Activated CD4-positive, alpha-beta T cell treated with anti-CD3 and anti-CD28 coated beads, Interleukin-2, amount 50 U/mL, for 48 hours (primary cell): ENCODE measurements at regions not wholly inside any gene's neighbourhood (a gene's known extent, or its start where the extent isn't known, plus 50 kb on each side); places are given as distances from the start of the nearest gene placed in this dataset.

Source experiments
- DNase-seq, 2 experiments: peaks; one replicate each; pipeline ENCODE4 v3.0.0-alpha.2; 2020

DNA sequence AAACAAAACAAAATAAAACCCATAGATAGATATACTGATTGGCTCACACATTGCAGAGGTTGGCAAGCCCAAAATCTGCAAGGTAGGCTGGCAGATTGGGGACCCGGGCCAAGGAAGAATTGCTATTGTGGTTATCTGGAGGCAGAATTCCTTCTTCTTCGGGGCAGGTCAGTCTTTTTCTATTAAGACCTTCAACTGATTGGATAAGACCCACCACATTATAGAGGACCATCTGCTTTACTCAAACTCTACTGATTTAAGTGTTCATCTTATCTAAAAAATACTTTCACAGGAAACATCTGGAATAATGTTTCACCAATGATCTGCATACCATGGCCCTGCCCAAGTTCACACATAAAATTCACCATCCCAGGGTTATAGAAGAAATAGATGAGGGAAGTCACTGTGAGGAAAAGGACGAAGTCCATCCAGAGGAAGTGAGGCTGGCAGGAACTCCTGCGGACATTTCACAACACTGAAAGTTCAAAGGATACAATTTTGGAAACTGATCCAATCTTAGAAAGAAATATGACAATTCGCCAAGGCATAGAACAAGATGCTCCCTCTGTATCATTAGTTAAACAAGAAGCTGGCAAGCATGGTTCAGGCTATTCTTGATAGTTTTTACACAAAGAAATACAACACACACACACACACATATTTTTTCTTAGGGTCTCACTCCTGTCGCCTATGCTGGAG is 127.6 kb upstream of the MED13L start:
- no peak for DNase-seq

- no peak for DNase-seq
These were observed 129.0 kb upstream of the MED13L start for GRCh38 chr12:116406529-116406928.

DNA sequence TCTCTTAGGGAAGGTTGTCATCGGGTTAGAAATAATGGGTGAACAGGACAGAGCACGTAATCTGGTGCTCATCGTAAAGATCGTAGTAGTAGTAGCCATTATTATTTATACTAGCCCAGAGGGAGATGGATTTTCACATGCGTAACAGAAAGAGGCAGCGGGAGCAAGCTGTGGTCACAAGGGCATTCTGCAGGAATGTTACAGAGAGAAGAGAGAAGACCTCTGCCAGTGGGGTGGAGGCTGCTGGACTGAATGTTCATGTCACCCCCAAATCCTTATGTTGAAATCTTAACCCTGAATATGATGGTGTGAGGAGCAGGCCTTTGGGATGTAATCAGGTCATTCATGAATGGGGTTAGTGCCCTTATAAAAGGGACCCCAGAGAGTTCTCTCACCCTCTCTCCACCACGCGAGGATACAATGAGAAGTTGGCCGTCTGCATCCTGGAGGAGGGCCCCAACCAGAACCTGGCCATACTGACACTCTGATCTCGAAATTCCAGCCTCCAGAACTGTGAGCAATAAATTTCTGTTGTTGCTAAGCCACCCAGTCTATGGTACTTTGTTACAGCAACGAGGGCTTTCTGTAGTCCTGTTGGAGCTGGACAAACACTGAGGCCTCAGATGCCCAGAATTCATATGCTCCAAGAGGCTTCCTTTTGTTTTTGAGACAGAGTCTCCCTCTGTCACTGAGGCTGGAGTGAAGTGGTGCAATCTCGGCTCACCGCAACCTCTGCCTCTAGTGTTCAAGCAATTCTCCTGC is 131.2 kb upstream of the MED13L start:
- DNase-seq = no peak

GRCh38 chr12:116411977-116412376 is 134.5 kb upstream of the MED13L start:
- DNase-seq = no peak

DNA sequence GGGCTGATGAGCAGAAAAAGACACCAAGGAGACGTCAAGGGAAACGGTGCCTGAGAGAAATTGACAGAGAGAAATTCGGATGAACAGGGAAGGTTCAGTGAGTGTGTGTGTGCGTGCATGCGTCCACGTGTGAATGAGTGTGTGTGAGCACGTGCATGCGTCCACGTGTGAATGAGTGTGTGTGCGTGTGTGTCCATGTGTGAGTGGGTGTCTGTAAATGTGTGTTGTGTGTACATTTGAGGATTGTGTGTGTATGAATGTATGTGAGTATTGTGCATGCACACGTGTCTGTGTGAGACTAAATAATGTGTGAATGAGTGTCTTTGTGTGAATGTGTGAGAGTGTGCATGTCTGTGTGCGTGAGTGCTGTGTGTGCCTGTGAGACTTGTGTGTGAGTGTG is 137.4 kb upstream of the MED13L start:
- DNase-seq = no peak

- DNase-seq = no peak
These were observed 138.1 kb upstream of the MED13L start for GRCh38 chr12:116415408-116416108.

DNA sequence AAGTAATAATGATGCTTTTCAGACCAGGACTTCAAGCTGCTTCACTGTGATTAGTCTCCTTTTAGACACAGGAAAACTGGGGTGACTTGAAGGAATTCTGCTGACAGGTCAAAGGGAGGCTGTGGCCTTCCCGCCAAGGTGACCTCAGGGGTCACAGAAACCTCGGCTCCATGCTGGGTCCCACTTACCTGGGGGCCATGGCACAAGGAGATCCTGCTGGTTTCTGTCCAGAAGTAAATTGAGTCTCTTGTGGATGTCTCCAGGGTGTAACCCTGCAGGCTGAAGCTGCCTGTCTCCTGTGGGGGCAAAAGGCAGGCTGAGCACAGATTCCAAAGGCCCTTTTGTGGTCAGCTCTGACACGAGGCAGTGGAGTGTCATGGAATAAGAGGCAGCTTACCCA is 138.7 kb upstream of the MED13L start:
- DNase-seq = no peak

GRCh38 chr12:116418551-116418950 is 140.6 kb upstream of the MAP1LC3B2 start:
- DNase-seq = no peak

- DNase-seq = no peak
These were observed 138.8 kb upstream of the MAP1LC3B2 start for GRCh38 chr12:116420227-116420880.

DNA sequence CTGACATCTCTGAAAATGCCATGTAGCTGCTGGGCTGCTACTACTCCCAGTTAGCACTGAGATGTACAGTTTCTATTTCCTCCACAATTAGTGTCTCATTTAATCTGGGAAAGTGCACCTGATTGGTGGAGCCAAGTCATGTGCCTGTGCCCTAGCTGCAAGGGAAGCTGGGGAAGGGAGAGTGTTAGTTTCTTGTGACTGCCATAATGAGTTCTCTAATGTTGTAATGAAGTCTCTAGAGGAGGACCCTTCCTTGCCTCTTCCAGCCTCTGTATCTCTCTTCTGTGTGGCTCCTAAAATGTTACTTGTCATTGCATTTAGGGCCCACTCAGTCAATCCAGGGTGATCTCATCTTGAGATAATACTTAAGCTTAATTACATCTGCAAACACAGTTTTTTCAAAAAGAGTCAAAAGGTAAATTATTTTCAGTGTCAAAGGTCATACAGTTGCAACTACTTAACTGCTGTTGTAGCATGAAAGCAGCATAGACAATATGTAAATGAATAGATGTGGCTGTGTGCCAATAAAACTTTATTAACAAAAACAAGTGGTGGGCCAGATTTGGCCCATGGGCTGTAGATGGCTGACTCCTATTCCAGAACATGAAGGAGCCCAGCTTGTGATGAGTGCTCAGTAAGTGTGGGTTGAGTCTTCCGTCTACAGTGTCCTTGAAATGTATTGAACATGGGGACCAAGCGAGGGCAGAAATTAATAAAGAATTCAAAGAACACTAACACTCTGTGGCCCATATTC is 137.2 kb upstream of the MAP1LC3B2 start:
- DNase-seq = no peak

- DNase-seq = no peak
These were observed 136.1 kb upstream of the MAP1LC3B2 start for GRCh38 chr12:116423094-116423493.

- no peak for DNase-seq
These were observed 133.7 kb upstream of the MAP1LC3B2 start for GRCh38 chr12:116425256-116426193.

DNA sequence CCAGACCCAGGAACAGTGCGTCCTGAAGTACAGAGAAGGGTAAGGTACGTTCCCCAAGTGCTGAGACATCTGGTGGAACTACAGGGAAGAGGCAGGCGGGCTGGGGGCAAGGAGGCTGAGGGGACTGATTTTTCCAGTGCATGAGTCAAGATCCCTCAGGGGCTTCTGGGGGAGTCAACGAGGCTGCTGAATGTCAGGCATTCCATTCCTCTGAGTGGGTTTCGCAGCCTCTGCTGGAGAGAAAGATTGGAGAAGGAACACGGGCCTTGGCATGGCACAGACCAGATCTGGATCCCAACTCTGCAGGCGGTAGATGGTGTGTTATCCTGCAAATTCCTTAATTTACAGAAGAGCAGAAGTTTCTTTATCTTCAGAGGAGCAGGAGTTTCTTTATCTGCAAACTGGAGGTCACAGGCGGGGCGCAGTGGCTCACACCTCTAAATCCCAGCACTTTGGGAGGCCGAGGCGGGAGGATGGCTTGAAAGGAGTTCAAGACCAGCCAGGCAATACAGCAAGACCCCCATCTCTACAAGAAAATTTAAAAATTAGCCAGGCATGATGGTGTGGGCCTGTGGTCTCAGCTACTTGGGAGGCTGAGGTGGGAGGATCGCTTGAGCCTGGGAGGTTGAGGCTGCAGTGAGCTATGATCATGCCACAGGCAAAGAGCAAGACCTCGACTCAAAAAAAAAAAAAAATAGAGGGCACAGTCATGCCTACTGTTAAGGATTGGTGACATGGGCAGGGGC is 132.6 kb upstream of the MAP1LC3B2 start:
- no peak for DNase-seq

- DNase-seq = no peak
These were observed 131.8 kb upstream of the MAP1LC3B2 start for GRCh38 chr12:116427200-116427930.

DNA sequence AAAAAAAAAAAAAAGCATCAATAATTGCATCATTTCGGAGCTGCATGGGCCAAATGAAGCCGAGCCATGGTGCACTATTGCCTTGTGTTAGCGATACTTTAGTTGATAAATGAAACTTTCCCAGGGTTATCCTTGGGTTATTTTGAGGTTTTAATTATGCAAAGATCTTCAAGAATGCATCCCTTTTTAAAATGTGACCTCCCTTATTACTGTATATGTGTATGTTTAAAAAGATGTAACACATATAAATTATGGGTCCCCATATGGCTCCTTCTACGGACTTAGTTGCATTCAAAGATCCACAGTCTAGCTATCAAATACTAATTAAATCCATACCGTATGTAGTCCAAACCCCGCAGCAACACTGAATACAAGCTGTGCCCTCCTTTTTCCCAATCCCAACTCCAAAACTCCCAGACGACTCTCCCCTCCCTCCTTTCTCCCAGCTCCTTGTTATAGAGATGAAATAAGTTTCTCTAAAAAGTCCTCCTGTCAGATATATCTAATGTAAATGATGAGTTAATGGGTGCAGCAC is 129.3 kb upstream of the MAP1LC3B2 start:
- DNase-seq = no peak

GRCh38 chr12:116430911-116431565 is 128.1 kb upstream of the MAP1LC3B2 start:
- no peak for DNase-seq

DNA sequence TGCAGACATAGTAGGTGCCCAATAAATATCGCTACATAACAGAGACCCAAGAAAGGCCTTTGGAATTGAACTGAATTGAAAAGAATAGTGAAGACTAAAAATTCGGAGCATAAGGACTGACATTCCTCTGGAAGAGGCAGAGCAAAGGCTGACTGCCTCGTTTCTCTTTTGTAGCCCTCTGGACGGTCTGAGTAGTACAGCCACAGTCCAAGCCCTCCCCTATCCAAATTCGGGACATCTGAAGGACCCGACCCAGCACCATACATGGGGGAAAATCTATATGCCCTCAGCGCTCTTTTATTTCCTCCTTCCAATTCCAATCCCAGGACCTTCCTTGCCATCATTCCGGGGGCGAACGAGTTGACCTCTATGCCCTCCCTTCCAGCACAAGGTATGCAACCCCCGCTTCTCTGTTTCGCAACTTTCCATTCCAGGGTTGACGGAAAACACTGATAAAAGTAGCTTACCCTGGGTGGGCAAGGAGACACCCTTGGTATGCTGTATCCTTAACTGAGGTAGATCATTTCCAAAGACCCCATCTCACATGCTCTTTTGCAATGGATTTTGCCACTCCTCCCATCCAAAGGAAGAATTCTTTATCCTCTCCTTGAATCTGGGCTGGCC is 127.4 kb upstream of the MAP1LC3B2 start:
- DNase-seq = no peak

DNA sequence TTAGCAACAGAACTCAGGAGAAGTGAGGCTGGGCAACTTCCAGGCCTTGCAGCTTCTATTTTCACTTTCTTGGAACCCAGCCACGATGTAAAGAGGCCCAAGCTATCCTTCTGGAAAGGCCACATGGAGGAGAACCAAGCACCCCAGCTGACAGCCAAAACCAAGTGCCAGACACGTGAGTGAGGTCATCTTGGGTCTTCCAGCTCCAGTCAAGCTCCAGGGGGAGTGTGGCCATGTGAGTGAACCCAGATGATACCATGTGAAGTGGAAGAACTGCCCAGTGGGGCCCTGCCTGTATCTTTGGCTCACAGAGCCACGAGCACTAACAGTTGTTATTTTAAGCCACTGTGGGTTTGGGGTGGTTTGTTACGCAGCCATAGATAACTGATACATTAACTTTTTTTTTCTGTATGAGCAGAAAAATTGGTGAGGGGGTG is 126.8 kb upstream of the MAP1LC3B2 start:
- DNase-seq = no peak

- DNase-seq = no peak
These were observed 125.9 kb upstream of the MAP1LC3B2 start for GRCh38 chr12:116433249-116433648.
